GM21619 (cell line): ENCODE measurements at regions not wholly inside any gene's neighbourhood (a gene's known extent, or its start where the extent isn't known, plus 50 kb on each side); places are given as distances from the start of the nearest gene placed in this dataset.

ENCODE experiments used
- ATAC-seq: cut with Tn5 transposase; IDR thresholded peaks from one replicate; pipeline ENCODE4 v1.9.1; 2021; ENCODE audit not compliant: unreplicated experiment

DNA sequence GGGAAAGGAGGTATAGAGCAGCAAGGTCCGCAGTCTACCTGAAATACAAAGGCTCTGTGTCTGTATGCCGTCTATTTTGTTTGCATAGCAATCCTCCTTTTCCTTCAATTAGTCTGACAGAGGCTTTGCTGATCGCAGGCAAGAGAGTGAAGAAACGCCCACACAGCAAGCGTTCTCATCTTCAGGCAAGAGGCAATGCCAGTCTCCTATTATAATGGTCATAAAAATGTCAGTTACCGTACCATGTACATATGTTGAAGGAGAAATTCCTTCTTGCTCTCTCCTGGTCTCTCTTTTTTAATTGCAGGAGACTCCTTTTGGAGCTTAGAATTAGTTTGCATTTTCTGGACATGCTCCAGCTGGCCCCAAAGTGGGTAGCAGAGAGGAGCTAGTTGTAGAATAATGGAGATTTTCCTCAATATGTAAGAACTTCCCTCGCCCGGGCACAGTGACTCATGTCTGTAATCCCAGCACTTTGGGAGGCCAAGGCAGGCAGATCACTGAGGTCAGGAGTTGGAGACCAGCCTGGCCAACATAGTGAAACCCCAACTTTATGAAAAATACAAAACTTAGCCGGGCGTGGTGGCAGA lies 139.5 kb downstream of the PFKFB3 start:
- no peak for ATAC-seq

DNA sequence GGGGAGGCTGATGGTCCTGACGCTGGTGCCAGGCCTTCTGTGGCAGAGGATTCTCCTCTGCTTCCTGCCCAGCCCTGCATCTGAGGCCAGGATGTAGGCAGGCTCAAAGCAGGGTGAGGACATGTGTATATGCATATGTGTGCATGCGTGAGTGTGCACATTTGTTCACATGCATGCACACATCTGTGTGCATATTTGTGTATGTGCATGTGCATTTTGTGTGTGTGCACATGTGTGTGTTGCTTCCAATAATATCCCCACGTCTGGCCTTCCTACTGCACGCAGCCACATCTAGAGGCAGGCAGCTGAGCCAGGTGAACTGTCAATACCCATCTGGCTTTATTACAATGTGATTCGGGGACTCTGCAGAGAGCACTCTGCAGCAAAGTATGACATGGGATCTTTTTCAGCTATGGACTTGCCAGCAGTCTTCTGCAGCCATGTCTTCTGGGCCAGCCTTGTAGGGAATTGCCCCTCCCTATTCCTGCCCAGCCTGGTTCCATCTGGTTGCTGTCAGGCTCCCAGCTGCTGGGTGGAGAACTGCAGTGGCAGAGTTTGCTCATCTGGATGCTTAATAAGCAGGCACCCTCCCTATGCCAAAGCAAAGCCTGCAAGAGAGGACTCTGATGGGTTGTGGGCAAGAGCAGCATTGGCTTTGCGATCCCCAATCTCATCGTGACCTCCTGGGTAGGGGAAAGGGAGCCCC lies 140.7 kb downstream of the PFKFB3 start:
- no peak for ATAC-seq

DNA sequence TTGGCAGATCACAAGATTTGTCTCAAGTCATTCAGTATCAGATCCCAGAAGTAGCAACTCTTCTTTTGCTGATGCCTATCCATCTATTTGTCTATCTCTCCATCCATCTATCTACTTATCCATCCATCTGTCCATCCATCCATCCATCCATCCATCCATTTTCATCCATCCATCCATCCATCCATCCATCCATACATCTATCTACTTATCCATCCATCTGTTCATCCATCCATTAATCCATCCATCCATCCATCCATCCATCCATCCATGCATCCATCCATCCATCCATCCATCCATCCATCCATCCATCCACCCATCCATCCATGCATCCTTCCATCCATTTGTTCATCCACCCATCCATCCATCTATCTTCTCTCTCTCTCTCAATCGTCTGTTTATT lies 142.7 kb downstream of the PFKFB3 start:
- no peak for ATAC-seq

DNA sequence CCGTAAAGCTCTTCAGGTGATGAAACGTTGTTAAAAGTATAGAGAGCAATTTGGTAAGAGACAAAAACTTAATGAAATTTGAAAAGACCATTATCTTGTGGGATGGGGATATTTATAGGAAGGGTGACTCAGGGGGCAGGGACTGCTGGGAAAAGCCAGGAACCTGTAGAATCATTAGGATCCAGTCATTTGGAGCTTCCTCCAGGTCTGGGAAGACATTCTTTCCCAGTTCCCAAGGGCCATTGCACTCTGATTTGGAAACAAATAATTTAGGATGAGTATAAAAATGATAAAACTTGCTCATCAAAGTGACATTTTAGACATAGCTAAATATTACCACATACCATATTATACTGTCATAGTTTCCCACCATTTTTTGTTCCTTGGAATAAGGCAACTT lies 143.9 kb downstream of the PFKFB3 start:
- ATAC-seq, result no peak

DNA sequence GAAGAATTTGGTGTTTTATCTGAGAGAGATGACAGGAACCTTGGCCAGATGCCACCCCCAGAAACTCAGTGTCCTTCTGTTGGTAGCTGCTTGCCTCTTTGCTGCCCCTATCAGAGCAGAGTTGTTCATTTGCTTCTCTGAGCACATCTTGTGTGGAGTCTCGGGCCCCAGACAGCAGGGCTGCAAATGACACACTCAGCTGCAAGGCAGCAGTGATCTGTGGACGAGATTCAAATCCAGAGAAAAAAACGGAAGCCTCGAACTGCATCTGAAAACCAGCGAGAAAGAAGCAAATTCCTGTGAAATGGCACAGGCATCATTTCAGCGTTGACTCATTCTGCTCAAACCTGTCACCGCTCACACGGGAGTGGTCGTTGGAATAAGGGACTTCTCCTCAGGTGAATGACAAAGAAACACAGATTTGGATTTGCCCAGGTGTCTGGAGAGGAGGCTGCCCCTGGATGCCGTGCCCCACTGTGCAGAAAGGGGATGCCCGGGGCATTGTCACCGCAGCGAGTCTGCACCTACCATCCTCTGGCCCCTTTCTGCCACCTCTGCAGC lies 144.7 kb downstream of the PFKFB3 start:
- peak; percentile 29 for ATAC-seq

DNA sequence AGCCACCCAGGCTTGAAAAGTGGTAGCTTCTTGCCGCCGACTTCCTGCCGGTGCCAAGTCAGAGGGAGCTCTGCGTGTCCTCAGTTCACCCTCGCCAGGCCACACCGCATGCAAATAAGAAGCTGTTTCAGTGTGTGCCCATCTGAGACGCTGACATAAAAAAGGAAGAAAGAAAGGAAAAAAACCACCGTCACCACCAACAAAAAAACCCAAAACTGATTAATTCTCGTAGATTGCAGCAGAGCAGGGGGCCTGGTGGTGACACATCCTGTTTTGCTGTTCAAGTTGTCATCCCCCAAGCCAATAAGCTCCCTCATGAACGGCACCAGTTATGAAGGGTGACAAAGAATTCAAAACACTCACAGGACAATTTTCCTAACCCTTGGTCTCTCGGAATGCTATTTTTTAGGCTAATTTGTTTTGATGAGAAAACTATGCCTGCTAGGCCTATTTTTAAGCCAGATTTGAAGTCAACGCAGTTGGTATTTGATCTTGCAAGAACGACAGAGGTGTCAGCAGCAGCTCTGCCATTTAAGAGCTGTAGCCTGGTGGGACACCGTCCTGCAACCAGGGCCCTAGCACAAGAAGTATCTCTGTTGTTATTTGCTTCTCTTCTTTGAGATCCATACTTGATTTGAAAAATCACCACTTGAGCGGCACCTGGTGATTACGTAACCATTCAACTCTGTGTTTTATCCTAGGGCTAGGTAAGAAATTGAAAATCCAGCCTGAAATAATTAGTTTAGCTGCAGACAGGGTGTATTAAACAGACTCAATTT lies 145.6 kb downstream of the PFKFB3 start:
- peak; percentile 87 for ATAC-seq

DNA sequence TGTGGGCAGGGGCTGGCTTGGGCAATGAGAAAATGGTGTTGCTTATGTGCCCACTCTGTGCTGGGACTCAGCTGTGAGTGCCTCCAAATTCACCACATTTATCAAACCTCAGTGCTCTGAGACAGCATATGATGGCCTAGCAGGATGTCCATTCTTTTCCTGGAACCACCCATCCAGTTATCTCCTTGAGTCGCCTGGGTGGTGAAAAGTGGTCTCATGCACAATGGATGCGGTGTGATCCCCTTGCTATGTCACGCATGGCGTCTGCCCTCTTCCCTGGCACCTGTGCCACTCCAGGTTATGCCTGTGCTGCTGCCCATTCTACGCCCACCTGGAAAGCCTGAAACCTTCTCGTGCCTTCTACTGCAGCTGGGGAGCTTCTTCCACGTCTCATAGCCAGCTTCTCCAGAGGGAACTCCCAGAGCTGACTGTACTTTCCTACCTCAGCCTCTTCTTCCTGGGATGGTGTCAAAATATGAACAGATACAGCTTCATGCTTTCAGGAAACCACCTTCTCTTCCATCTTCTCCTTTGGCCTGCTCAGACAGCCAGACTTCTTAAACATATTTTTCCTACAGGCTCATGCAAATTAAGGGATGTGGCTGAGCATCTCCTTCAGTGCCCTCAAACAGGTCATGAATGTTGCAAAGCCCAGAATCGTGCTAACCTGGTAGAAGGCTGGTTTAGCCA lies 147.3 kb downstream of the PFKFB3 start:
- no peak for ATAC-seq

DNA sequence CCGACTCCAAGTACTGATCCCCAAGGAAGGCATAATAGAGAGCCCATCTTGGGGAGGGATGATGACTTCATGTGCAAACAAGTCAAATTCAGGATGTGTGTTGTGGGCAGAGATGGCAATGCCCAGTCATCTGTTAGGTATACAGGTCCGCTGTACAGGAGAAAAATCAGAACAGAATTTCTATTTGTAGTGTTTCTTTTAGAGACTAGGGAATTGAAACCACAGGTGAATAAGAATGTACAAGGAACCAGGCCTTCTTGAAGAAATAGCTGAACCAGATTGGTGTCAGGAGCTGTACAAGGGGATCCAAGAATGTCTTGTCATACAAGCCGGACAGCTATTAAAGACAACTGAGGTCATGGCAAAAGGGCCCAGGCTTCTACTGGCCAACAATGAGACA lies 147.9 kb downstream of the PFKFB3 start:
- no peak for ATAC-seq

DNA sequence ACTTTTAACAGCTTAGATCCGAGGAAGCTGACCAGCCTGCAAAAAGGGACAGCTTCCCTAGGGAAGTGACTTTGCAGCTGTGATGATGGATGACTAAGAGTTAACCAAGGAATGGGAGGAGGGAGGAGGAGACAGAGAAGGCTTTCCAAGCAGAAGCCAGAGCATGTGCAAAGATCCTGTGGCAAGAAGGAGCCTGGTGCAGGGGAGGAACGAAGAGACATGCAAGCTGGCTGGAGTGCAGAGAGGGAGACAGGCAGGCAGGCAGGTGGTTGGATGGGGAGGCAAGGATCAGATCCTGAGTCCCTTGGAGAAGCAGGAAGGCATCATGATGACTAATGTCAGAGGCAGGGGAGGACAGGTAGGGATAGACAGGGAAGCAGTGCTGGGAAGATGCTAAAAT lies 148.8 kb downstream of the PFKFB3 start:
- ATAC-seq, result no peak

DNA sequence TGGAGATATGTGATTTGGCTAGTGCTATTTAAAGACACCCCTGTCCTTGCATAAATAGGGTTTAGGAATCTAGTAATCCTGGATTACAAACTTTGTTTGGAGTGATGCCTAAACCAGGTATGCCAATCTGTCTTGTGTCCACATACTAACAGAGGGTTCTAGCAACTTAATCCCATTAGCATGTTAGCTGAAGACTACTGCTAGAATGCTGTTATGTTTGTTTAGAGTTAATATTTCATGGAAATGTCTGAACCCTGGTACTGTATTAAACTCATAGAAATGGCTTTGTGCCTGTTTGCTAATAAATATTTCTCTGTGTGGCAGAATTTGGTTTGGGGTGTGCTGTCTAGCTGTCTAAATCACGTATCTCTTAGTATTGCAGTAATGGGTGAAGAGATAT lies 150.8 kb downstream of the PFKFB3 start:
- ATAC-seq, result no peak

DNA sequence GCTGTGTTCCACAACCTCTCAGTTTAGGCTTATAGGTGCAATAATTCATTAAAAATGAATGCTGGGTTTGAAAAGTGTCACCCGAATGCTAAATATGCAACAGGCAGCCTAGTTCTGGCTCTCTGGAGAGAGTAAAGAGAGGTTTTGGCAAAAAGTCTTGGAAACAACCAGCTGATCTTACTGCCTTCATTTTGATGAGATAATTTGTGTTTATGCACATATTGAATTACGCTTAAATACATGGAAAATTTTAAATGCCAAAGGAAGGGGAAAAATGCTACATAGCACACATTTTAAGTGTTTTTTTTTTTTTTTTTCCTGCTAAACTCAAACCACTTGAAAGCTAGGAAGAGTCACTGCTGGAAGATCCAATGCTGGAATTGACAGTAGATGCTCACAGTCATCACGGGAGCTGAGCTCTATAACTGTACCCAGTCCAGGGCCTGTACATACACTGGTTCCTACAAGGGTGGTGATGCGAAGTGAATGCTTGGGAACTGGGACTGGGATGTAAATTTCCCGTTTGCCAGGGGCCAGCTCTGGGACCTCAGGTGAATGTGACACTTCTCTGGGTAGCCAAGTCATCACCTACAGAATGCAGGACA lies 151.5 kb downstream of the PFKFB3 start:
- ATAC-seq, result no peak

DNA sequence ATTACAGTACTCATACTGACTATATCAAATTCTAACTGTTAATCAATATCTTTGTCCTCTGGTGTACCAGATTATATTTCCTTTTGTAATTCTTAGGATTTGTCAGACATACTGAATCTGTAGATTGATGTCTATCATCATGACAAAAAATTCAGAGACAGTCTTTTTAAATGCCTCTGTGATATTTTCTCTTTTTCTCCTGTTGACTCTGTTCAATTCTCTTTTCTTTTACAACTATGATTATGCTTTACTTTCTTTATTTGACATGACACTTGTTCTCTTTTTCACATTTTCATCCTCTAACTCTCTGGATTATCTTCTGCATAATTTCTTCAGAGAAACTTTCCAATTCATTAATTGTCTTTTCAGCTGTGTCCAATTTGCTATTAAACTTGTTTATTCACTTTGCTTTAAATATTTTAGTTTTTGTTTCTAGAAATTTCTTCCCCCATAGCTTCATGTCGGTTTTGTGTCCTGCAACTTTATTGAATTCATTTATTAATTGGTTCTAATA lies 153.6 kb downstream of the PFKFB3 start:
- no peak for ATAC-seq

DNA sequence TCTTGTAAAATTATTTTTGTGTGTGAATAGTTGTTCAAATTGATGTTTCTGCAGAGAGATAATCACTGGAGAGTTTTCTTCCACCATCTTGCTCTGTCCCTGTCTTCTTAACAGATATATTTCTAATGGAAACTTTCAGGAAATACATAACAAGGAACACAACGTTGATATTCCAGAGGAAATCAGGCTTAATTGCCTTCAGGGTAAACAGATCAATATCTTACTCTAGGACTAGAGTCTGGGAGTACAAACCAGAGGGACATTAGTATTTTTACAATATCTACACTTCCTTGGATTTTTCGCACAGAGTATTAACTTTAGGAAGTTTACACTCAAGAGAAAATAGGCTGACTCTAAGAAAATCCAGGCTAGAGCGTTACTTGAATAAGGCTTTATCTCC lies 159.1 kb downstream of the PFKFB3 start:
- no peak for ATAC-seq

DNA sequence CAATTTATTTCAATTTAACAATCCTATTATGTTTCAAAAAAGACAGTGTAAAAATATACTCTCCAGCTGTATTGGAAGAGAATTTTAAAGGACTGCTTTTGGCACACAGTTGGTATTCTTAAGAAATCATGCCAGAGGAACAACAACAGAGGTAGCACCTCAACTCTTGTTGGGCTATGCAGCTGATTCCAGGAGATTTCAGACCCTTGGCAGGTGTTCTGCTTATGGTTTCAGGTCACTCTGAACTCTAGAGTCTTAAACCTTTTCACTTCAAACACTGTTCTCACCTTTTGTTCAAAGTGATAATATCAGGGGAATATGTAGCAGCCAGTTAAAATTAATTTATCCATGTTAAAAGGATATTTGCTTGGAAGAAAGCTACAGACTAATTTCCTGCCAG lies 160.1 kb downstream of the PFKFB3 start:
- no peak for ATAC-seq

DNA sequence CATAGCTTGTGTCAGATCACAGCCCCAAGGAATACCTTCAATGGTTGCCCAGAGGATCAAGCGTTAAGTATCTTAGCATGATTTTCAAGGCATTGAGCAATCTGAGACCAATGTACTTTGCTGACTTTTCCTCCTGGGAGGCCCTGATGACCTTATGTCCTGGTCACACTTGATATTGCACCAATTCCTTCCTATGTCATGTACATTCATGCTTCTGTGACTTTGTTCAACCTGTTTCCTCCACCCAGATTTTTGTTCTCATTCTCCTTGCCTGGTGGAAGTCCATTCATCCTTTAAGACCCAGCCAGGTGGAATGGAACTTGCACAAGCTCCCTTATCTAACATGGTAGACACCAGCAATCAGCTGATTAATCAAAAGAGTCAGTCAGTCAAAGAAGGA lies 160.8 kb downstream of the PFKFB3 start:
- no peak for ATAC-seq

DNA sequence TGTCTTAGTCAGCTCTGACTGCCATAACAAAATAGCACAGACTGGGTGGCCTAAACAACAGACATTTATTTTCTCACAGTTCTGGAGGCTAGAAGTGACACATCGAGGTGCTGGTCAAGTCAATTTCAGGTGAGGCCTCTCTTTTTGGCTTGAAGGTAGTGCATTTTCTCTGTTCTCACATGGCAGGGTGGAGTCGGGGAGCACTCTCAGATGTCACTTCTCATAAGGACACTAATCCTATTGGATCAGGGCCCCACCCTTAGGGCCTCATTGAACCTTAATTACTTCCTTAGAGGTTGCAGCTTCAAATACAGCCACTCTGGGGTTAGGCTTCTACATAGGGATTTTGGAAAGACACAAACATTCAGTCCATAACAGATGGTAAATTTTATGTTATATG lies 161.6 kb downstream of the PFKFB3 start:
- no peak for ATAC-seq

DNA sequence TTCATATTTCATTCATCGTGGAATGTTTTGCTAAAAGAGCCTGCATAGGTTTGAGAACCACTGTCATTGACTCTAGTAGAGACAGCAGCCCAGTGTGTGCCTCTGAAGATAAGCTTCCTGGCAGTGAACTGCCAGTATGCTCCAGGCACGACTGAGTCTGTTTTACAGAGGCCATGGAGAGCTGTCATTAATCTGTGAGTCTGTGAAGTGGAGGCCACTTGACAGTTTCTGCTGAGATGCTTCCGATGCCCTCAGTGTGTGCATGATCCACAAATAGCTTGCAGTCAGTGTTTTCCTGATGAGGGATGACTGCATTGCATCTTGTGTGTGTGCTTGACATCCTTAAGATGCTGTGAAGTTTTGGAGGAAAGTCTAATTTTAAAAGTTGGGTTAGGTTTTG lies 162.2 kb downstream of the PFKFB3 start:
- ATAC-seq, result no peak

DNA sequence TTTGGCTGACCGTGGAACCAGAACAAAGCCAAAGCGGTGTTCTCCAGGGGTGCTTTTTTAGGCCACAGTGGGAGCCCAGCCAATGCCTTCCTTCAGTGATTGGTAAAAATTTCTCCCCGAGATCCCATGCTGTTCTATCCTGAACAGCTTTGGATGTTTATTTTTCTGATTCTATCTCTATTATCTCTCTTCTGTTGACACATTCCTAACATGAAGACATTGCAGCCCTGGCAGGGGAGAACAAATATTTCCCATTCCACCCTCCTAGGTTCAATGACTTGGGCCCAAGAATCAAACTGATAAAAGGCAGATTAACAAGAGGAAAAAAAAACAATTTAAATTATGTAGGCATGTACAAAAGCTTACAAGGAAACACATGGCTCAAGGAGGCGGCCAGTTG lies 162.7 kb downstream of the PFKFB3 start:
- no peak for ATAC-seq
